ENCODE measurements at regions not wholly inside any gene's neighbourhood (a gene's known extent, or its start where the extent isn't known, plus 50 kb on each side); places are given as distances from the start of the nearest gene placed in this dataset.

GRCh38 chr10:57917019-57917418, 350.7 kb downstream of the IPMK start:
- H3K27ac ChIP-seq: no peak overlapping the region
- TF ChIP-seq CTCF (IDR thresholded peaks at IDR 0.05): no peak
- intact Hi-C loops (cut with DNase I): no loop called here
- H3K36me3 ChIP-seq: no peaks in the 10 kb centered on the region
- DNase-seq (ENCODE audit: low spot score in 2 of 2): no peak
- H3K4me3 ChIP-seq: no peak overlapping the region
- H3K9me3 ChIP-seq: no peaks in the 10 kb centered on the region
- H3K27me3 ChIP-seq: no peaks in the 10 kb centered on the region
- no peaks in the 10 kb centered on the region for H3K4me1 ChIP-seq

GRCh38 chr10:57905861-57906260, 361.8 kb downstream of the IPMK start:
- intact Hi-C loops (cut with DNase I): no loop called here
- no peak for TF ChIP-seq CTCF (IDR thresholded peaks at IDR 0.05)
- no peak overlapping the region for H3K27ac ChIP-seq
- H3K4me3 ChIP-seq: no peak overlapping the region
- no peak for DNase-seq (ENCODE audit: low spot score in 2 of 2)
- no peaks in the 10 kb centered on the region for H3K9me3 ChIP-seq
- H3K4me1 ChIP-seq: no peaks in the 10 kb centered on the region
- no peaks in the 10 kb centered on the region for H3K27me3 ChIP-seq
- no peaks in the 10 kb centered on the region for H3K36me3 ChIP-seq

- Histone ChIP-seq H3K4me1 (no peaks in the 10 kb centered on the region), H3K27me3 (no peaks in the 10 kb centered on the region), H3K9me3 (no peaks in the 10 kb centered on the region), H3K36me3 (no peaks in the 10 kb centered on the region), H3K27ac (no peak overlapping the region), H3K4me3 (no peak overlapping the region)
- no peak for TF ChIP-seq CTCF (IDR thresholded peaks at IDR 0.05)
- no peak for DNase-seq (ENCODE audit: low spot score in 2 of 2)
- intact Hi-C loops (cut with DNase I): no loop called here
Measured at GRCh38 chr10:57905010-57905409, 362.7 kb downstream of the IPMK start.

- no peak for DNase-seq (ENCODE audit: low spot score in 2 of 2)
- no peak for TF ChIP-seq CTCF (IDR thresholded peaks at IDR 0.05)
Measured at GRCh38 chr10:57898231-57898630, 369.5 kb downstream of the IPMK start.

GRCh38 chr10:57897611-57898010, 370.1 kb downstream of the IPMK start:
- DNase-seq (ENCODE audit: low spot score in 2 of 2): no peak
- no peaks in the 10 kb centered on the region for H3K4me1 ChIP-seq
- H3K4me3 ChIP-seq: no peak overlapping the region
- H3K36me3 ChIP-seq: no peaks in the 10 kb centered on the region
- no peaks in the 10 kb centered on the region for H3K27me3 ChIP-seq
- H3K9me3 ChIP-seq: no peaks in the 10 kb centered on the region
- TF ChIP-seq CTCF (IDR thresholded peaks at IDR 0.05): no peak
- intact Hi-C loops (cut with DNase I): no loop called here
- H3K27ac ChIP-seq: no peak overlapping the region

More at GRCh38 chr10:57898231-57898630, 369.5 kb downstream of the IPMK start:
- Histone ChIP-seq H3K4me3 (no peak overlapping the region), H3K27ac (no peak overlapping the region), H3K36me3 (no peaks in the 10 kb centered on the region), H3K27me3 (no peaks in the 10 kb centered on the region), H3K4me1 (no peaks in the 10 kb centered on the region), H3K9me3 (no peaks in the 10 kb centered on the region)
- intact Hi-C loops (cut with DNase I): no loop called here

GRCh38 chr10:57894361-57894760, 373.3 kb downstream of the IPMK start:
- no peaks in the 10 kb centered on the region for H3K4me1 ChIP-seq
- no peak for DNase-seq (ENCODE audit: low spot score in 2 of 2)
- H3K27me3 ChIP-seq: no peaks in the 10 kb centered on the region
- intact Hi-C loops (cut with DNase I): no loop called here
- H3K9me3 ChIP-seq: no peaks in the 10 kb centered on the region
- no peak for TF ChIP-seq CTCF (IDR thresholded peaks at IDR 0.05)
- no peaks in the 10 kb centered on the region for H3K36me3 ChIP-seq
- no peak overlapping the region for H3K27ac ChIP-seq
- no peak overlapping the region for H3K4me3 ChIP-seq
